AML-193 (cell line): ENCODE measurements at regions not wholly inside any gene's neighbourhood (a gene's known extent, or its start where the extent isn't known, plus 50 kb on each side); places are given as distances from the start of the nearest gene placed in this dataset.

Experiments
- DNase-seq, 2 experiments: peaks; one replicate each; lab custom pipeline; 2025; lab: John Stamatoyannopoulos, UW

DNA sequence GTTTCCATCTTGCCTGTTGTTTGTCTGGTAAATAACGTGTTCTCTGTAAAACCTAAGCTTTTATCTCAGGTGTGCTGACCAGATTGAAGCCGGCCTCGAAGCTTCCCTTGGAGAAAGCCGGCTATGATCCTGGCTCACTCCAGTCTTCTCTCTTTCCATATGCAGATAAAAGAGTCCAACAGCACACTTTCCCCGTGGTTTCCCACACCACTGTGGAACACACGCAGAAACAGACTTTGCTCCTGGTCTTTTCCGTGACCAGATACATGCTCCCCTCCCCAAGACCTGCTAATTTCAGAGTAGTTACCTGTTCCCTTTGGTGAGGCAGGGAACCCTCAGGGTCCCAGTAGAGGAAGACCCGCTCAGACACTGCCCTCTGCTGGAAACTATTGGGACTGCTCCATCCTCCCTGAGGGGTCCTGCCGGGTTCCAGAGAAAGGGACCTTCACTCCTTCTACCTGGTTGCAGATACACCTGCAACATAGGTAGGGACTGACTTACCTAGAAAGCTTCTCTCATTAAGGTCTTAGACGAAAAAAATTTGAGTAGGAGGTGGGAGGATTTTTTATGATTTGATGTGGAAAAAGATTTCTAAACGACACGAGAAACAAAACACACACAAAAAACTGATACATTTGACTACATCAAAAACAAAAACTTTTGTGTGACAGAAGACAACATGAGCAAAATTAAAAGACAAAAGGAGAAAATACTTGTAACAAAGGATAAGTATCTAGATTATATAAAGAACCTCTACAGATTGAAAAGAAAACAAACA lies 415.4 kb upstream of the CCDC196 start:
- DNase-seq, result no peak

DNA sequence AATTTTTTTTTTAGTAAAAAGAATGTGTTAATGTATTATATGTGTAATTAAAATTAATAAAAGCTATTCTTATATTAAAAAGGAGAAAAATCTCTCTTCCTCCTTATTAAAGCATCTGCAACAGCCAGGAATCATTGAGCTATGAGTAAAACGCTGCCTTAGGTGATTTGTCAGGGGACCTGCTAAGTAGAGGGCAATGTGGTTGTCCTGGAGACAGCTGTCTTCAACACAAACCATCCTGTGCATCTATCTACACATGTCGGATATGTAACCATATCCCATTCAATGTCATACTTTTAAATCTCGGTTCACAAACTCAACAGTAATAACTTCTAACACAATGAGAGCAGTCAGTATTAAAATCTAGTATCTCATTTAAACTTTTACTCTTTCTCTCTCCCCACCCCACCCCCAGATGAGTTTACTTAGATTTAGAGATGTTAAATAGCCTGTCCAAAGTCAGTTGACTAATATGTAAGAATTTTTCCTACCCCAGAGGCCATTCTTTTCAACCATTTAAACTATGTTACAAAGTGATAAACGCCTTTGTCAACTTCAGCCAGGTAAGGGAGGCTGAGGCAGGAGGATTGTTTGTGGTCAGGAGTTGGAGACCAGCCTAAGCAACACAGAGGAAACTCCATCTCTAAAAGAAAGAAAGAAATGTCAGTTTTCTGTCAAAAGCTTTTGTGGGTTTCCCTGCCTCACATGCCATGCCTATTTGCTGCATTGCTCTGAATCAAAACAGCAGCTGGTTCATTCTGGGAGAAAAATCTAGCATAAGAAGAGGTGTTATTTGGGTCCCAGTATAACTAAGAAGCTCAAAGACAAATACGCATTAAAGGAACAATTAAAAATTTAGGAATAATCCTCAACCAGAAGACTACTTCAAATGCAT lies 413.7 kb upstream of the CCDC196 start:
- no peak for DNase-seq

DNA sequence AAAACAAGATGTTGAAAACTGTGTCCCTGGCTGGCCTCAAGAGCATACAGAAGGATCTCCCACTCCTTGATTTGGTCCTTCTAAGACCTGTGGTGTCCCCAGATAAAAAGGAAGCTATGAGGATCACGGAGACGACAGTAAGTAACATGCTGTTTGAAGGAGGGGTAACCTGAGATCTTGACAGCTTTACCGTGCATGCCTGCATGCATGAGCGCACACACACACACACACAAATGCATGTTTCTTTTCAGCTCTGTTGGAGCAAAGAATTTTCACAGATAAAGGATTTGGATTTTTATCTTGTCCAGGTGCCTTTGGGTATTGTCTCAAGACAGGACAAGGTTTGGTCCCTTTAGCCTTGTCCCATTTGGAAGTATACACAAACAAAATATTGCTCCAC lies 411.6 kb upstream of the CCDC196 start:
- no peak for DNase-seq

DNA sequence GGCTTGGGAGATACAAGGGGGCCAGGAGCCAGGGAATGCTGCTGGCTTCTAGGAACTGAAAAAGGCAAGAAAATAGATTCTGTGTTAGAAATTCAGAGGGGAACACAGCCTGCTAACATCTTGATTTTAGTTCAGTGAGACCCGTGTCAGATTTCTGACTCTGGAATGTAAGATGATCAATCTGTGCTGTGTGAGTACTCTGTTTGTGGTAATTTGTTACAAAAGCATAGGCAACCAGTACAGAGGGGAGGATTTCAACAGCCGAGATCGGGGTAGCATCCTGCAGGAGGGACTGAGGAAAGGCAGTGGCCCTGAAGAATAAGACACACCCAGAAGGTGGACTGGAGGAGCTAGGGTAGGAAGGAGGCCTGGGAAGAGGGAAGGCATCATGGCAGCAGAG lies 410.0 kb upstream of the CCDC196 start:
- no peak for DNase-seq

DNA sequence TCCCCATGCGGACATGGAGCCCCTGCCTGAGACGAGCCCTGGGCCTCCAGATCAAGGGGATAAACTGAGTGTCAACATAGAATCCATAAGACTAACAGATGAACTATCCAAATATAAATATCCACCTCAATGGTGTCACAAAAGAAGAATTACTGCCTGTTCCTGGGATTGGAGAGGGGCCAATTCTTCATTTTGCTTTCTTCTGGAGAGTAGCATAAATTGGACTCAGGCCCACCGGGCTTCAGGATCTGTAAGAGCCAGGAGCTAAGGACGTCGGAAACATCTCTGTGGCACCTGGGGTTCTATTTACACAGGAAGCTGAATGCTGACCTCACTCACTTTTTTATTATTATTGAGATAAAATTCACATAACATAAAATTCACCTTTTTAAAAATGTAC lies 408.2 kb upstream of the CCDC196 start:
- no peak for DNase-seq

DNA sequence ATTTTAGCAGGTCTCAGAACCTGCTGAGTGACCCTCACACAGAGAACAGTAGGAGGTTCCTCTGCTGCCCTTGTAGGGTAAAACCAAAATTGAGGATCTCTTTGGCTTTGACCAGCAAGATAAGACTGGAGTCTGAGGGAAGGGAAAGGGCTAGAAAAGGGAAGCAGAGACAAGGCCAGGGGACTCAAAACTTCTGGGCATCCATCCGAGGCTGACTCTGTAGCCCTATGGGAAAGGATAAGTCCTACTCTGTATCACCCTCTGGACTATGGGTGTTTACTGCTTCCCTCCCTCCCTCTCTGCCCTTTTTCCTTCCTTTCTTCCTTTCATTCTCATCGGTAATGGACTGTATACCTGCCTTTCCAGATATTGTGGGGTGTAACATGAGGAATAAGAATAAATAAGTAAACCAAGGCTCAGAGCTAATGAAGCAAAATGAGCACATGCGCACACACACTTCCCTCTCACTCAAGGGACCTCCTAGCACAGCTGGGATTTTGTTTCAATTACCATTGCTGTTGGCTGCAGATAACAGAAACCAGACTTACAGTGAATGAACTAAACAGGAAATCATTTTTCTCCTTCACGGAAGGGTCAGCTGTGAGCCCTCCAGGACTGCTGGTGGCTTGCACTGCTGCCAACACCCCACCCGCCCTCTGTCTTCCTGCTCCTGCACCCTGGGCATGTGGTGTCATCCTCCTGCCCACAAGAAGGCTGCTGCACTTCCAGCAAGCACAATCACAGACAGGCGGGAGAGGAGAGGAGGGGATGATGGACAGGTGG lies 404.4 kb upstream of the CCDC196 start:
- DNase-seq, result no peak

DNA sequence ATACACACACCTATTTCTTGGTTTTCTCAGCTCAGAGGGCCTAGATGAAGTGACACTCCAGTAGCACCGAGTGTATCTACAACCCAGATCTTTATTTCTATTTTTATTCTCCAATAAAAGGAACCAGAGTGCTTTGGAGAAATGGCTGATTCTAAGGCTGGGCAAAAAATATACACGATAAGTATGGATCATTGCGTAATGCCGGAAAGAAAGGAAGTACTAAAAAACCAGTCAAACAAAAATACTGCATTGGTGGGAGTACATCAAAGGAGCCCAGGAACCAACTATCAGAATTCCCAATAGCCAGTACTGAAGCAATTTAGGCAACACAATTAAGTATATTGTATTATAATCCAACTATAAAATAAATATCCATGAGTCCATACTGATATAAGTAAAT lies 400.9 kb upstream of the CCDC196 start:
- no peak for DNase-seq

DNA sequence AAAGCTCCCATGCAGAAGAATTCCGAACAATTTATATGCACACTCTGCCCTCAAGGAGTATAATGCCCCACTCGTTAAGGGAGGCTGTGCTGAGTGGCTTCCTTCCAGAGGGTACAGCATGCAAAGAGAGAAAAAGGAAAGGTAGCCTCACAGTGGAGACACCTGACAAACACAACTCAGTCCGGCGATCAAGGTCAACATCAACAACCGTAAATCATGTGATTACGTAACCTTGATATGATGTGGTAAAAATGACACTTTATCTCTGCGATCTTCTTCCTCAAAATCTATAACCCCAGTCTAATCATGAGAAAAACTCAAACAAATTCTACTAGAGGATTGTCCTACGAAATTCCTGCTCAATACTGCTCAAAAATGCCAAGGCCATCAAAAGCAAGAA lies 400.5 kb upstream of the CCDC196 start:
- DNase-seq, result no peak

DNA sequence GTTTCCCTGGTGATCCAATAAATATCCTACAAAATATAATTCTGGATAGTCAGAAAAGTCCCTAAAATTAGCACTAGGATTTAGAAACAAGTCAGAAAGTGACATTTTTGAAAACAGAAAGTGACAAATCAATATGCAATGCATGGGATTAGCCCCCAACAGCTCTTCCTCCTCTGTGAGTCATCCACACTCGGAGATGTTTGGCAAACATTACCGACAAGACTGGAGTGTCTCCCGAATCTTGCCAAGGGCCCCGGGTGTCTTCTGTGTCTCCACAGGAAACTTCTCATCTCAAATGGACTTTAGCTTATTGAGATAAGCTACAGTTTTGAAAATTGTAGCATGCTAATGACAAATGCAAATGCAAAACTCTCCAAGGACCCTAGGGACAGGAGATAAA lies 398.9 kb upstream of the CCDC196 start:
- no peak for DNase-seq

DNA sequence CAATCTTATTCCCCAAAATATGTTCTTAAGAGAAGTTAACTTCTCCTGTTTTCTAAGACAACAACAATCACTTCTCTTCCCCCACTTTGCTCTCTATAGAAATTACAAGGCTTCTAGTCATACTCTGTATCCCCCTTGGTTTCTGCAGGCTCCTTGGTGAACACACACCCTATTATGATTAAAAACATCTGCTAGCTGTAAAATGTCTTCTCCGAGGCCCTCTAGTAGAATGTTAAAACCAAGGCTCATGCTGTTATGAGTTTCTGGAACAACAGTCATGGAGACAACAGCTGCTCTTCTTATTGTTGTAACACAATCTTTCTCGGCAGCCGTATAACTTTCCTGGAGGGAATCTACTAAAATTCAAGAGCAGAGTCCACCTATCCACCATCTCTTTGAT lies 397.5 kb upstream of the CCDC196 start:
- no peak for DNase-seq

DNA sequence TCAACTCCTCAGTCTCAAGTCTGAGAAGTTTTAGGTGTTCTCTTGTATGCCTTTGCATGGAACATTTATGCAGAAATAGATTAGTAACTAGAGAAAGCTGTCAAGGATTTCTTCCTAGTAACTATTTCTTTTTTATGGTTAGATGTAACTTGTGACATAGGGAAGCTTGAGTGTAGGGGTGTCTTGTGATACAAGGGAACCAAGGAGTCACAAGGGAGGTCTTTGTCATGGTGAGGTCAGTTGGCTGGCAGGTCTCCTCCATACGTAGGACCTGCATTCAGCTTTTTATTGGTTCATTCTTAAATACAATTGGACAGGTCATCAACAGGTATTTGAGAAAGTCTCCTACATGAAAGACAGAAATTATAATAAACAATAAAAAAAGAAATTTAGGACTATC lies 394.0 kb upstream of the CCDC196 start:
- no peak for DNase-seq

DNA sequence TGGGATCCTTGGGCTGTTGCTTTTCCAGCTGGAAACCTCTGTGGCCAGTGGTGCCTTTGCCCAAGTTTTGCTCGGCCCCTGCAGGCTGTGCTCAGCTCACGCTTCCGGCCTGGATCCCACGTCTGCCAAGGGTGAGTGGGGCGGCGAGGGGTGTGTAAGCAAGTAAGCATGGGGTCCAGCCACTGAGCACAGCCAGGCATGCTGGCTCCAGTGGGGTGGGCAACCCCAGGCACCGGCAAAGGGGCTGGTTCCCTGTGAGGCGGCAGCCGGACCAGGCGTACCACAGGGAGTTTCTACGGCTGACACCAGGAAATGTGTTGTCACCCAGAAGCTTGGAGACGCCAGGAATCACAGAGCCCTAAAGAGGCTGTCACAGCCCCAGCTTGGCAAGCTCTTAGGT lies 393.4 kb upstream of the CCDC196 start:
- no peak for DNase-seq

DNA sequence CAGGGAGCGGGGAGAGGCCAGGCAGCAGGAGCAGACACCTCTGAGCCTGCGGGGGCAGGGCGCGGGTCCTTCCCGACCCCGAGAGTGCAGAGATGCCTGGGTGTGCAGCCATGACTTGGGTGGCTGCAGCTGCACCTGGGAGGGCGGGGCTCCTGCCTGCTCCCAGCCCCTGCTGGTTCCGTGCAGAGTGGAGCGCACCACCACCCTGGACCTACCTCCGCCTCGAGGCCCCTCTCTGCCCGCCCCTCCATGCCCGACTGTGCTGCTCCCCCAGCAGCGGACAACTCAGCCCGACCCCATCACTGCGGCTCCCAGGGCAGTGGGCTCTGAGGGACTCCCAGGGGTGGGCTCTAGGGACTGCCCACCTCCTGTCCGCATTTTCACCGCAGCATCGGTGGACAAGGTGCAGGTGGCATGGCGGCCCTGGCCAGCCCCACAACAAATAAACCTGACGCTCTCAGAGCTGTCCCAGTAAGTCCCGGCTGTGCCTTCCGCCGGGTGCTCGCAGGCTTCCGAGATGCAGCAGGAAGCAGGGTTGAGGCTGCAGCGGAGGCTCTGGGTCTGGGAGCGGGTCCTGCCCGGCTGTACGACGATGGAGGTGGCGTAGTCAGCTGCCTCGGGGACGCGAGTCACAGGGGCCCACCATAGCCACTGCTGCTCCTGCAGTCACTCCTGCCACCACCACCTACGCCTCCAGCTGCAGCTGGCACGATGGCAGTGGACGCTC lies 392.0 kb upstream of the CCDC196 start:
- DNase-seq, result no peak

DNA sequence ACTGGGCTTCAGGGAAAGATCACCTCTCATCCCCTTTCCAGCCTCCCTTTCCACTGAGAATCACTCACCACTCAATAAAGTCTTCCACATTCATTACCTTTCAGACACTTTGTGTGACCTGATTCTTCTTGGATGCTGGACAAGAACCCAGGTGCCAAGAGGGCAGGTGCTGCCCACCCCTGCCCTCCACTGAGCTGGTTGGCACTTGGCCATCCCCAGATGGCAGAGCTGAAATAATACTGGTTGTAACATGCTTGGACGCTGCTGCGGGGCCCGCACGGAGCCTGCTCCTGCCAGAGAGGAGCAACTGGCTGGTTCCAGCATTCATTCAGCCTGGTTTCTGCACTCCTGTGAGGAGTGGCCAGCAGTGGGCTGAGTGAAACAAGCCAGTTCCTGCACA lies 386.7 kb upstream of the CCDC196 start:
- no peak for DNase-seq

DNA sequence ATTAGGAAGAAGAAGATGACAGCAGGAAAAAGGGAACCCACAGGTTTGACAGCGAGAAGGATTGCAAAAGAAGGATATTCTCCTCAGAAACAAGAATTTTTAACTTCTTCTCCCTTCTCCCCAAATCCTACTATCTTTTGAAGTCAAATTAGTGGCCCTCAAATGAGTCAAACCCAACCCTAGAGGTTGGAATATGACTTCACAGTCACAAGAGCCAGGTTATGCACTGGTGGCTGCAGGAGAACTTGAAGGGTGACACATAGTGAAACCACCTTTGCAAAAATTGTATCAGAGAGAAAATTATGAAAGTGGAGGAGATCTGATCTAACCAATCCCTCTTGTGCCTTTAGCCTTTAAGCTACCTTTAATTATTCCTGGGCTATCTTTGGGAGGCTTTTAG lies 386.2 kb upstream of the CCDC196 start:
- DNase-seq, result no peak

DNA sequence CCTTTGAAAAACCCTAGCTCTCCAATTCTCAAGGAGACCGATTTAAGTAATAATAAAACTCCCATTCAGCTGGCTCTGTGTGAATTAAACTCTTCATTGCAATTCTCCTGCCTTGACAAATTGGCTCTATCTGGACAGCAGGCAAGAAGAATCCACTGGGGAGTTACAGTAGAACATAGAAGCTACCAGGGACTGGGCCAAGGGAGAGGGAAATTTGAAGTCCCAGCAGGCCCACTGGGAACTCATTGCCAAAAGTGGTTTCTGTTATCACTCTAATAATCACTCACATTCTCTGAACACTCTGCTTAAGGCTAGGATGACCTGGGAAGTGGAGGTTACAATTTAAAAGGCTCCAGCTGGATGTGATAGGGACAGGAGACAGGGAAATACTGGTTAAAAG lies 384.5 kb upstream of the CCDC196 start:
- no peak for DNase-seq

DNA sequence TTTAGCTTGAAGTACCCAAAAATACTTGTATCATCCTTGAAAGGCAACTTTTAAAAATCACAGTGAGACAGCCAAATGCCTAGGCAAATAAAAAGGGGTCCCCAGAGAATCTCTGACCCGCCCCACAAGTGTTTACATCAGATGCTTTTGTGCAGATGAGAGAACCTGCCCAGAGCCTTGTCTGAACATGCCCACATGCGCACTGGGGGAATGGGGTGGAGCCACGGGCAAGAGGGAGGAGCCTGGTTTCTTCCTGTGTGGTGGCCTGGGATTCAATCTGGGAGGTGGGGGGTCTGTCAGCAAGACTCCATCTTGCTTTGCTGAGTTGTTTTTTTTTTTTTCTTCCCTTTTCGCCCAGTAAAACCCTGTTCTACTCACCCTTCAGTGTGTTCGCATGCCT lies 381.7 kb upstream of the CCDC196 start:
- no peak for DNase-seq

DNA sequence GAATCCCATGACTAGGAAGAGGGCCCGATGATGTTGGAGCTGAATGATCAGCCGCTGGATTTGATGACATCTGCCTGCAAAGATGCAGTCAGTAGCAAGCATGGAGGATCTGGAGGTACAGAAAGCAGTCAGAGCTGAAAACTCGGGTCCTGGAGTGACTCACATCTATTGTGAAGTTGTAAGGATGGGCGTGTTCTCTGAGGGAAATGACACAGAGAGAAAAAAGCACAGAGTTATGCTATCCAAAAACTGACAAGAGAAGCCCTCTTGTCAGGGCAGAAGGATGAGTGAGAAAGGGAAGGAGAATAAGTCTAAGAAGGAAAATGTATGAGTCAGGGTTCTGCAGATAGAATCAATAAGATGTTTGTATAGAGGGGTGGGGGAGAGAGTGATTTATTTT lies 380.4 kb upstream of the CCDC196 start:
- no peak for DNase-seq

DNA sequence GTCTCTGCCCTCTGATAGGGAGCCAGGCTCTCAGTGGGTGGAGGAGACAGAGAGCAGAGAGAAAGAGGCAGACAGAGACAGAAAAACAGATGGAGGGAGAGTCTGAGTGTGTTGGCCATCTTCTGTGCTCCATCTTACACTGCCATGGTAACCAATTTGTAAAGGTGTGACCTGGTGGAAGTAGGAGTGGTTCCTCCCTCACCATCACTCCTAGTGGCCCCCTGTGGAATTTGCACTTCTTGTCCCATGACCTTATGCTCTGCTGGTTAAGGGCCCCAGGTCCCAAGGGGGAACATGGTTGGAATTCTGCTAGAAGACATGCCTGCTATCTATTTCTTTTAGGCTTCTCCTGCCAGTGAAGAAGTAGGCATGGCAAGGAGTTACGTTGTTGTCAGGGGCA lies 376.7 kb upstream of the CCDC196 start:
- no peak for DNase-seq

DNA sequence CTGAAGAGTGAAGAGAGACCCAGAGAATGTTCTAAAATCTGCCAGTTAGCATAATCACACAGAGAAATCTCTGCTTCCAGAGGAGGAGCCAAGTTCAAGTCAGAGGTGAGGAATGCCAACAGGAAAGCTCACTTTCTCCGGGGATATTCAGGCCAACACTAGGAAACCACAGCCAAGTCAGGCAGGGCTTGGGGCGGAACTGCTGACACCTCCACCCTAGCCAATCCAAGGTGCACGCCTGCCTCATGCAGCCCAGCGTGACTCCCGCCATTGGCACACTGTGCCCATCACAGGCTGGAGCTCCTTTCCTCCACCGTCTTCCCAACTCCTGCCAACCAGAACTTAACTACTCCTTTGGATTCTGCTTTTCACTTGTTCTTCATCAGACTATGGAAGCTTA lies 374.3 kb upstream of the CCDC196 start:
- no peak for DNase-seq

DNA sequence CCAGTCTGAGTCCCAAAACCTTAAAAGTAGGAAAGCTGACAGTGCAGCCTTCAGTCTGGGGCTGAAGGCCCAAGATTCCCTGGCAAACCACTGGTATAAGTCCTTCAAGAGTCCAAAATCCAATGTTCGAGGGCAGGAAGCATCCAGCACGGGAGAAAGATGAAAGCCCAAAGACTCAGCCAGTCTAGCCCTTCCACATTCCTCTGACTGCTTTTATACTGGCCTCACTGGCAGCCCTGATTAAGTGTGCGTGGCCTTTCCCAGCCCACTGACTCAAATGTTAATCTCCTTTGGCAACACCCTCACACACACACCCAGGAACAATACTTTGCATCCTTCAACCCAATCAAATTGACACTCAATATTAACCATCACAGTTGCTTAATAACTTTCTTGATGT lies 372.1 kb upstream of the CCDC196 start:
- DNase-seq, result no peak
